ENCODE measurements at regions not wholly inside any gene's neighbourhood (a gene's known extent, or its start where the extent isn't known, plus 50 kb on each side); places are given as distances from the start of the nearest gene placed in this dataset.

DNA sequence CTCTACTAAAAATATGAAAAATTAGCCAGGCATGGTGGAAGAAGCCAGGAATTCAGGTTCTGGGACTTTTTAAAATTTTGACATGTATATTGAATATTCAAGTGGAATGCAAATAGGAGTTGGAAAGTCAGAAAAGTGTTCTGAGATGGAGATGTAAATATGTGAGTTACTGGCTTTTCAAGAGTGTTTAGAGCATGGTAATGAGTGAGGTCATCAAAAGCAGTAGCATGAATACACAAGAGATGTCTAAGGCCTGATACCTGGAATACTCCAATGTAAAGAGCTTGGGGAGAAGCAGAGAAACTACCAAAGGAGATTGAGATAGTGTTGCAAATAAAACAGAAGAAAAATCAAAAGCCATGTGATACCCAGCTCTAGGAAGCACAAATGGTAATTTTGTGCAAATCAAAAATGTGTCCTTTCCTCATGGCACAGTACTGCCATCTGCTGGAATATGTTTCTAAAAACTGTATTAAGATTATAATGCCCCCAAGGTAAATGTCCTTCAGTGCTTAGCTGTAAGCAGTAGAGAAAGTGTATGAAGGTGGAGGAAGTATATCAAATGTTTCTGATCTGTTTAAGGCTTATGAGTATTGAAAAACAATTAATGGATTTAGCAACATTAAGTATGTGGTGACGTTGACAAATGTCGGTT, 908.4 kb downstream of the KCNJ18 start:
- peak; percentile 4 to 52 for DNase-seq (ENCODE audit: low read depth in 2 of 2)
- no peak overlapping the region for H3K4me3 ChIP-seq (replicated peaks in 1 of 2; ENCODE audit: low read depth in 2 of 2, low read length in 2 of 2)
- TF ChIP-seq, protein P1, sequence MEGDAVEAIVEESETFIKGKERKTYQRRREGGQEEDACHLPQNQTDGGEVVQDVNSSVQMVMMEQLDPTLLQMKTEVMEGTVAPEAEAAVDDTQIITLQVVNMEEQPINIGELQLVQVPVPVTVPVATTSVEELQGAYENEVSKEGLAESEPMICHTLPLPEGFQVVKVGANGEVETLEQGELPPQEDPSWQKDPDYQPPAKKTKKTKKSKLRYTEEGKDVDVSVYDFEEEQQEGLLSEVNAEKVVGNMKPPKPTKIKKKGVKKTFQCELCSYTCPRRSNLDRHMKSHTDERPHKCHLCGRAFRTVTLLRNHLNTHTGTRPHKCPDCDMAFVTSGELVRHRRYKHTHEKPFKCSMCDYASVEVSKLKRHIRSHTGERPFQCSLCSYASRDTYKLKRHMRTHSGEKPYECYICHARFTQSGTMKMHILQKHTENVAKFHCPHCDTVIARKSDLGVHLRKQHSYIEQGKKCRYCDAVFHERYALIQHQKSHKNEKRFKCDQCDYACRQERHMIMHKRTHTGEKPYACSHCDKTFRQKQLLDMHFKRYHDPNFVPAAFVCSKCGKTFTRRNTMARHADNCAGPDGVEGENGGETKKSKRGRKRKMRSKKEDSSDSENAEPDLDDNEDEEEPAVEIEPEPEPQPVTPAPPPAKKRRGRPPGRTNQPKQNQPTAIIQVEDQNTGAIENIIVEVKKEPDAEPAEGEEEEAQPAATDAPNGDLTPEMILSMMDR (IDR thresholded peaks at IDR 0.05; ENCODE audit: low read depth, low read length) = peak; percentile 23
